ENCODE measurements at regions not wholly inside any gene's neighbourhood (a gene's known extent, or its start where the extent isn't known, plus 50 kb on each side); places are given as distances from the start of the nearest gene placed in this dataset.

DNA sequence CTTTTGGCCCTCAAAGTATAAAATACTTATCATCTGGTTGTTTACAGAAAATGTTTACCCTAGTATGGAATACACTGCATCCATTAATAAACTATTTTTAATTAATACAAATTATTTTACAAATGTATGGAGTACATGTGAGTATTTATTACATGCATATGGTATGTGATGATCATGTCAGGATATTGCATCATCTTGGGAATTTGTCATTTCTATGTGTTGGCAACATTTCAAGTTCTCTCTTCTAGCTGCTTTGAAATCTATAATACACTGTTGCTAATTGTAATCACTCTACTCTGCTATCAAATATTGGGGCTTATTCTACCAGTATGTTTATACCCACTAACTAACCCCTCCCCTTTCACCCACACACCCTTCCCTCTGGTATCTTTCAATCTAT is 103.9 kb upstream of the THSD7A start:
- DNase-seq (no peak), ATAC-seq (ENCODE audit: low read depth) (no peak)
- dilution Hi-C loops (cut with HindIII; ENCODE audit: low sequenced_read_pairs, unreplicated experiment) = no loop called here
- H4K8ac ChIP-seq (ENCODE audit: low read depth in 2 of 2, low read length in 2 of 2) = no peak overlapping the region
- H2AK9ac ChIP-seq (replicated peaks; ENCODE audit: low read depth, low read length, poor library complexity) = no peak overlapping the region
- no peaks in the 10 kb centered on the region for H3K9me3 ChIP-seq (ENCODE audit: control insufficient read depth, insufficient read depth, low read length)
- TF ChIP-seq FOS (IDR thresholded peaks at IDR 0.05; ENCODE audit: low read depth, low read length) (no peak), CEBPB (IDR thresholded peaks at IDR 0.05; ENCODE audit: low read depth, low read length) (peak; percentile 60)
- TF ChIP-seq, protein P1, sequence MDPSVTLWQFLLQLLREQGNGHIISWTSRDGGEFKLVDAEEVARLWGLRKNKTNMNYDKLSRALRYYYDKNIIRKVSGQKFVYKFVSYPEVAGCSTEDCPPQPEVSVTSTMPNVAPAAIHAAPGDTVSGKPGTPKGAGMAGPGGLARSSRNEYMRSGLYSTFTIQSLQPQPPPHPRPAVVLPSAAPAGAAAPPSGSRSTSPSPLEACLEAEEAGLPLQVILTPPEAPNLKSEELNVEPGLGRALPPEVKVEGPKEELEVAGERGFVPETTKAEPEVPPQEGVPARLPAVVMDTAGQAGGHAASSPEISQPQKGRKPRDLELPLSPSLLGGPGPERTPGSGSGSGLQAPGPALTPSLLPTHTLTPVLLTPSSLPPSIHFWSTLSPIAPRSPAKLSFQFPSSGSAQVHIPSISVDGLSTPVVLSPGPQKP (IDR thresholded peaks at IDR 0.05; ENCODE audit: borderline replicate concordance, low read depth, low read length) = no peak
- H3K18ac ChIP-seq (ENCODE audit: low read depth, low read length) = no peak overlapping the region
- ChIA-PET POLR2A (ENCODE audit: unreplicated experiment) (no interaction called here), CTCF (no interaction called here)
- H3K56ac ChIP-seq (ENCODE audit: extremely low read depth, insufficient read depth, low read length) = no peak overlapping the region
- no peaks in the 10 kb centered on the region for H3K4me1 ChIP-seq (ENCODE audit: control insufficient read depth, insufficient read depth, low read length)
- no TSS peak for BruUV-seq (replicated peaks)
- H2AFZ ChIP-seq (replicated peaks; ENCODE audit: low read length, poor library complexity) = no peak overlapping the region
- H3K4me2 ChIP-seq (ENCODE audit: low read depth, low read length) = no peak overlapping the region
- intact Hi-C loops (cut with micrococcal nuclease) = no loop called here
- H3K4me3 ChIP-seq (ENCODE audit: insufficient read depth, low read depth, low read length) = no peak overlapping the region
- no peak overlapping the region for H3K23ac ChIP-seq (ENCODE audit: low read depth, low read length)
- H4K91ac ChIP-seq (ENCODE audit: insufficient read depth, low read depth, low read length) = no peak overlapping the region
- H3K9me1 ChIP-seq (ENCODE audit: insufficient read depth, low read length) = no peaks in the 10 kb centered on the region
- H3K27ac ChIP-seq (ENCODE audit: insufficient read depth, low read length) = no peak overlapping the region
- no peaks in the 10 kb centered on the region for H3K36me3 ChIP-seq (ENCODE audit: control insufficient read depth, insufficient read depth, low read length)
- in situ Hi-C loops (cut with MboI; ENCODE audit: low sequenced_read_pairs) = no loop called here
- H3K4ac ChIP-seq (ENCODE audit: low read depth, low read length) = no peak overlapping the region
- H2BK20ac ChIP-seq (ENCODE audit: low read depth, low read length) = no peak overlapping the region
- H3K14ac ChIP-seq (replicated peaks; ENCODE audit: low read depth, low read length) = no peak overlapping the region
- H2BK15ac ChIP-seq (ENCODE audit: low read depth, low read length) = no peak overlapping the region
- no peak overlapping the region for H2AK5ac ChIP-seq (ENCODE audit: low read depth, low read length)
- H2BK120ac ChIP-seq (ENCODE audit: low read depth, low read length) = no peak overlapping the region
- no peaks in the 10 kb centered on the region for H4K20me1 ChIP-seq (ENCODE audit: insufficient read depth, low read length)
- no peaks in the 10 kb centered on the region for H3K79me1 ChIP-seq (ENCODE audit: low read depth in 1 of 2, low read length in 2 of 2)
- no peak overlapping the region for H4K5ac ChIP-seq (ENCODE audit: low read depth, low read length)
- no peak overlapping the region for H3K9ac ChIP-seq (ENCODE audit: low read depth, low read length)
- H3K27me3 ChIP-seq (ENCODE audit: control insufficient read depth, insufficient read depth, low read length) = no peaks in the 10 kb centered on the region
- H2BK5ac ChIP-seq (ENCODE audit: low read depth, low read length, poor library complexity, severe bottlenecking) = no peak overlapping the region
